Keratinocyte (primary cell): ENCODE measurements at regions not wholly inside any gene's neighbourhood (a gene's known extent, or its start where the extent isn't known, plus 50 kb on each side); places are given as distances from the start of the nearest gene placed in this dataset.

Experiments used
- DNase-seq: peaks from one replicate; pipeline ENCODE4 v3.0.0-alpha.2; 2011; ENCODE audit warnings: low read depth, missing footprints, low spot score
- FAIRE-seq: peaks from 2 replicates; lab custom pipeline; 2011; peaks lifted over from hg19 to GRCh38; lab: Jason Lieb, UNC
- H2AFZ ChIP-seq: 2 replicates; pipeline ENCODE4 v1.6.0; 2012; ENCODE audit warnings: low read length, control low read depth, inconsistent platforms; ENCODE audit not compliant: control insufficient read depth
- H3K27ac ChIP-seq: 2 replicates; pipeline ENCODE4 v1.5.1; 2011; ENCODE audit warnings: low read length; ENCODE audit not compliant: control insufficient read depth, insufficient read depth
- H3K27me3 ChIP-seq: 3 replicates; pipeline ENCODE4 v1.6.0; 2011; ENCODE audit warnings: low read length; ENCODE audit not compliant: control insufficient read depth, insufficient read depth; ENCODE audit errors: extremely low read depth
- H3K36me3 ChIP-seq, 2 experiments: 2 replicates in 1 of 2; 3 replicates in 1 of 2; pipeline ENCODE4 v1.5.1; 2011; ENCODE audit warnings: low read length in 2 of 2, mild to moderate bottlenecking in 1 of 2; ENCODE audit not compliant: control insufficient read depth in 2 of 2, insufficient read depth in 2 of 2; ENCODE audit errors: extremely low read depth in 1 of 2
- H3K4me1 ChIP-seq: 3 replicates; pipeline ENCODE4 v1.5.1; 2011; ENCODE audit warnings: low read length; ENCODE audit not compliant: control insufficient read depth, insufficient read depth; ENCODE audit errors: extremely low read depth
- H3K4me2 ChIP-seq: 3 replicates; pipeline ENCODE4 v1.6.0; 2011; ENCODE audit warnings: low read depth, low read length; ENCODE audit not compliant: control insufficient read depth, insufficient read depth; ENCODE audit errors: extremely low read depth
- H3K4me3 ChIP-seq, 3 experiments: fragments of 200-600 bp in 1 of 3; sonication (generic) in 1 of 3; 2 replicates in 2 of 3; 3 replicates in 1 of 3; pipeline ENCODE4 v1.5.1; 2011 to 2016; ENCODE audit warnings: low read length in 3 of 3, mild to moderate bottlenecking in 3 of 3, control low read depth in 2 of 3, inconsistent platforms in 1 of 3, low read depth in 1 of 3, mixed read lengths in 1 of 3, mixed run types in 1 of 3, moderate library complexity in 1 of 3; ENCODE audit not compliant: control insufficient read depth in 2 of 3, insufficient read depth in 2 of 3; ENCODE audit errors: extremely low read depth in 1 of 3
- H3K79me2 ChIP-seq: 2 replicates; pipeline ENCODE4 v1.6.0; 2012; ENCODE audit warnings: low read length; ENCODE audit not compliant: control insufficient read depth, insufficient read depth
- H3K9ac ChIP-seq: 3 replicates; pipeline ENCODE4 v1.6.0; 2011; ENCODE audit warnings: low read length; ENCODE audit not compliant: control insufficient read depth, insufficient read depth; ENCODE audit errors: extremely low read depth
- H3K9me1 ChIP-seq: 3 replicates; pipeline ENCODE4 v1.6.0; 2011; ENCODE audit warnings: low read length; ENCODE audit not compliant: control insufficient read depth, insufficient read depth; ENCODE audit errors: extremely low read depth
- H3K9me3 ChIP-seq: 2 replicates; pipeline ENCODE4 v1.5.1; 2012; ENCODE audit warnings: low read depth, low read length; ENCODE audit not compliant: control insufficient read depth
- H4K20me1 ChIP-seq: 3 replicates; pipeline ENCODE4 v1.6.0; 2011; ENCODE audit warnings: low read length; ENCODE audit not compliant: control insufficient read depth, insufficient read depth; ENCODE audit errors: extremely low read depth
- CTCF ChIP-seq, 3 experiments: IDR thresholded peaks in 1 of 3; conservative IDR thresholded peaks in 1 of 3; optimal IDR thresholded peaks in 1 of 3; 2 replicates in 2 of 3; 3 replicates in 1 of 3; pipeline versions ENCODE3 to v1.5.1; 2011; ENCODE audit warnings: low read length in 3 of 3, mild to moderate bottlenecking in 3 of 3, moderate library complexity in 2 of 3, control low read depth in 1 of 3, inconsistent platforms in 1 of 3; ENCODE audit not compliant: insufficient read depth in 2 of 3; ENCODE audit errors: extremely low read depth in 1 of 3
- EZH2 ChIP-seq: IDR thresholded peaks from one replicate; pipeline ENCODE4 v1.6.1; 2012; ENCODE audit warnings: inconsistent platforms, mild to moderate bottlenecking, low read length, moderate library complexity
- dilution Hi-C: fragments of 300-500 bp; cut with MboI; formaldehyde crosslinking; loops from one replicate; pipeline ENCODE4 v1.7.0; 2020; ENCODE audit warnings: low sequenced_read_pairs; ENCODE audit not compliant: extremely low pct_ligation_motif_present

- H3K27me3 ChIP-seq = no peaks in the 10 kb centered on the region
- no peak overlapping the region for H3K9ac ChIP-seq
- no peaks in the 10 kb centered on the region for H4K20me1 ChIP-seq
- dilution Hi-C loops = no loop called here
- no peak for TF ChIP-seq CTCF (optimal IDR thresholded peaks at IDR 0.05 in 1 of 3, IDR thresholded peaks at IDR 0.05 in 1 of 3, conservative IDR thresholded peaks at IDR 0.05 in 1 of 3; ENCODE audit: extremely low read depth in 1 of 3, insufficient read depth in 2 of 3, low read length in 3 of 3)
- no peaks in the 10 kb centered on the region for H3K9me1 ChIP-seq
- H3K36me3 ChIP-seq = no peaks in the 10 kb centered on the region
- no peaks in the 10 kb centered on the region for H3K9me3 ChIP-seq
- H3K4me2 ChIP-seq = no peak overlapping the region
- peaks cover 13% of the 10 kb centered on the region for H3K4me1 ChIP-seq
- H3K4me3 ChIP-seq = no peak overlapping the region
- H2AFZ ChIP-seq = no peak overlapping the region
- no peak overlapping the region for H3K27ac ChIP-seq
- FAIRE-seq (no peak), DNase-seq (no peak)
- H3K79me2 ChIP-seq = no peaks in the 10 kb centered on the region
Measured at GRCh38 chr5:61677220-61677619, 345.2 kb downstream of the ZSWIM6 start.

GRCh38 chr5:61678966-61679365 is 346.9 kb downstream of the ZSWIM6 start:
- DNase-seq = no peak
- H2AFZ ChIP-seq = no peak overlapping the region
- FAIRE-seq = no peak
- dilution Hi-C loops = no loop called here
- H3K36me3 ChIP-seq = no peaks in the 10 kb centered on the region
- H3K9me1 ChIP-seq = no peaks in the 10 kb centered on the region
- H3K27me3 ChIP-seq = no peaks in the 10 kb centered on the region
- TF ChIP-seq CTCF (optimal IDR thresholded peaks at IDR 0.05 in 1 of 3, IDR thresholded peaks at IDR 0.05 in 1 of 3, conservative IDR thresholded peaks at IDR 0.05 in 1 of 3; ENCODE audit: extremely low read depth in 1 of 3, insufficient read depth in 2 of 3, low read length in 3 of 3) = no peak
- TF ChIP-seq EZH2 = no peak
- H3K4me1 ChIP-seq = no peaks in the 10 kb centered on the region
- H3K79me2 ChIP-seq = no peaks in the 10 kb centered on the region
- H3K27ac ChIP-seq = no peak overlapping the region
- H3K9ac ChIP-seq = no peak overlapping the region
- no peak overlapping the region for H3K4me3 ChIP-seq
- H4K20me1 ChIP-seq = no peaks in the 10 kb centered on the region
- no peak overlapping the region for H3K4me2 ChIP-seq
- no peaks in the 10 kb centered on the region for H3K9me3 ChIP-seq
